ENCODE measurements at regions not wholly inside any gene's neighbourhood (a gene's known extent, or its start where the extent isn't known, plus 50 kb on each side); places are given as distances from the start of the nearest gene placed in this dataset.

- DNase-seq (ENCODE audit: low read depth): no peak
- TF ChIP-seq CTCF (conservative IDR thresholded peaks at IDR 0.05; ENCODE audit: low read depth, low read length): no peak
- H3K4me3 ChIP-seq (ENCODE audit: low read length): no peak overlapping the region
Measured at GRCh38 chr13:106011600-106011999, 523.9 kb downstream of the EFNB2 start.

GRCh38 chr13:106010836-106011235, 524.6 kb downstream of the EFNB2 start:
- no peak for DNase-seq (ENCODE audit: low read depth)
- no peak overlapping the region for H3K4me3 ChIP-seq (ENCODE audit: low read length)
- no peak for TF ChIP-seq CTCF (conservative IDR thresholded peaks at IDR 0.05; ENCODE audit: low read depth, low read length)

GRCh38 chr13:106008540-106008939, 526.9 kb downstream of the EFNB2 start:
- no peak for TF ChIP-seq CTCF (conservative IDR thresholded peaks at IDR 0.05; ENCODE audit: low read depth, low read length)
- H3K4me3 ChIP-seq (ENCODE audit: low read length): no peak overlapping the region
- DNase-seq (ENCODE audit: low read depth): no peak

- TF ChIP-seq CTCF (conservative IDR thresholded peaks at IDR 0.05; ENCODE audit: low read depth, low read length): no peak
- no peak overlapping the region for H3K4me3 ChIP-seq (ENCODE audit: low read length)
- DNase-seq (ENCODE audit: low read depth): no peak
Measured at GRCh38 chr13:106007156-106007555, 528.3 kb downstream of the EFNB2 start.

GRCh38 chr13:106003651-106004050, 531.8 kb downstream of the EFNB2 start:
- DNase-seq (ENCODE audit: low read depth): no peak
- no peak overlapping the region for H3K4me3 ChIP-seq (ENCODE audit: low read length)
- no peak for TF ChIP-seq CTCF (conservative IDR thresholded peaks at IDR 0.05; ENCODE audit: low read depth, low read length)

GRCh38 chr13:106001443-106001842, 534.0 kb downstream of the EFNB2 start:
- no peak for DNase-seq (ENCODE audit: low read depth)
- no peak overlapping the region for H3K4me3 ChIP-seq (ENCODE audit: low read length)
- no peak for TF ChIP-seq CTCF (conservative IDR thresholded peaks at IDR 0.05; ENCODE audit: low read depth, low read length)

GRCh38 chr13:105997581-105998550, 537.6 kb downstream of the EFNB2 start:
- TF ChIP-seq CTCF (conservative IDR thresholded peaks at IDR 0.05; ENCODE audit: low read depth, low read length): no peak
- no peak for DNase-seq (ENCODE audit: low read depth)
- no peak overlapping the region for H3K4me3 ChIP-seq (ENCODE audit: low read length)

Measured in retinal pigment epithelial cell (primary cell).